ENCODE measurements at regions not wholly inside any gene's neighbourhood (a gene's known extent, or its start where the extent isn't known, plus 50 kb on each side); places are given as distances from the start of the nearest gene placed in this dataset.

GRCh38 chr12:18966954-18967353, 162.6 kb upstream of the PLEKHA5 start:
- ATAC-seq = no peak
- ChIA-PET POLR2A (no interaction called here), CTCF (no interaction called here)
- Histone ChIP-seq H3K4me3 (no peak overlapping the region), H3K4me2 (no peak overlapping the region), H3K27ac (no peak overlapping the region), H3K4me1 (no peaks in the 10 kb centered on the region), H3K9me3 (no peaks in the 10 kb centered on the region)
- 78% methylated on average over 3 of the region's 3 CpGs for WGBS (ENCODE audit: missing lambda C conversion rate)
- TF ChIP-seq NFE2L2 (conservative IDR thresholded peaks at IDR 0.05; ENCODE audit: low read length) (no peak), POLR2AphosphoS2 (conservative IDR thresholded peaks at IDR 0.05; ENCODE audit: low read length) (no peak), FOSL2 (IDR thresholded peaks at IDR 0.05) (no peak), FOSL2 (CRISPR knock-in tag; IDR thresholded peaks at IDR 0.05) (no peak), CTCF (IDR thresholded peaks at IDR 0.05) (no peak), CEBPB (IDR thresholded peaks at IDR 0.05) (no peak), ESRRA (IDR thresholded peaks at IDR 0.05; ENCODE audit: borderline replicate concordance, low read length) (no peak), TP53 (CRISPR knock-in tag; IDR thresholded peaks at IDR 0.05) (no peak), MAFK (IDR thresholded peaks at IDR 0.05; ENCODE audit: partially characterized antibody) (no peak), HOXB13 (CRISPR knock-in tag; IDR thresholded peaks at IDR 0.05; ENCODE audit: low read depth) (no peak), SREBF2 (IDR thresholded peaks at IDR 0.05) (no peak), EP300 (IDR thresholded peaks at IDR 0.05) (no peak), NR3C1 (IDR thresholded peaks at IDR 0.05) (no peak), RAD21 (conservative IDR thresholded peaks at IDR 0.05 in 1 of 2, IDR thresholded peaks at IDR 0.05 in 1 of 2) (no peak), KDM5A (IDR thresholded peaks at IDR 0.05) (no peak), HEYL (CRISPR knock-in tag; IDR thresholded peaks at IDR 0.05) (no peak), KDM1A (IDR thresholded peaks at IDR 0.05; ENCODE audit: low read depth) (no peak)
- TF ChIP-seq, protein P1, sequence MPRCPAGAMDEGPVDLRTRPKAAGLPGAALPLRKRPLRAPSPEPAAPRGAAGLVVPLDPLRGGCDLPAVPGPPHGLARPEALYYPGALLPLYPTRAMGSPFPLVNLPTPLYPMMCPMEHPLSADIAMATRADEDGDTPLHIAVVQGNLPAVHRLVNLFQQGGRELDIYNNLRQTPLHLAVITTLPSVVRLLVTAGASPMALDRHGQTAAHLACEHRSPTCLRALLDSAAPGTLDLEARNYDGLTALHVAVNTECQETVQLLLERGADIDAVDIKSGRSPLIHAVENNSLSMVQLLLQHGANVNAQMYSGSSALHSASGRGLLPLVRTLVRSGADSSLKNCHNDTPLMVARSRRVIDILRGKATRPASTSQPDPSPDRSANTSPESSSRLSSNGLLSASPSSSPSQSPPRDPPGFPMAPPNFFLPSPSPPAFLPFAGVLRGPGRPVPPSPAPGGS (IDR thresholded peaks at IDR 0.05) = no peak
- FAIRE-seq = no peak
- DNase-seq (ENCODE audit: low read depth in 1 of 2, low spot score in 1 of 2) = no peak

GRCh38 chr12:18967814-18968213, 161.7 kb upstream of the PLEKHA5 start:
- Histone ChIP-seq H3K4me1 (no peaks in the 10 kb centered on the region), H3K9me3 (no peaks in the 10 kb centered on the region), H3K4me3 (no peak overlapping the region), H3K27ac (no peak overlapping the region), H3K4me2 (no peak overlapping the region)
- TF ChIP-seq EP300 (IDR thresholded peaks at IDR 0.05) = no peak
- TF ChIP-seq NFE2L2 (conservative IDR thresholded peaks at IDR 0.05; ENCODE audit: low read length) = no peak
- TF ChIP-seq, protein P2, sequence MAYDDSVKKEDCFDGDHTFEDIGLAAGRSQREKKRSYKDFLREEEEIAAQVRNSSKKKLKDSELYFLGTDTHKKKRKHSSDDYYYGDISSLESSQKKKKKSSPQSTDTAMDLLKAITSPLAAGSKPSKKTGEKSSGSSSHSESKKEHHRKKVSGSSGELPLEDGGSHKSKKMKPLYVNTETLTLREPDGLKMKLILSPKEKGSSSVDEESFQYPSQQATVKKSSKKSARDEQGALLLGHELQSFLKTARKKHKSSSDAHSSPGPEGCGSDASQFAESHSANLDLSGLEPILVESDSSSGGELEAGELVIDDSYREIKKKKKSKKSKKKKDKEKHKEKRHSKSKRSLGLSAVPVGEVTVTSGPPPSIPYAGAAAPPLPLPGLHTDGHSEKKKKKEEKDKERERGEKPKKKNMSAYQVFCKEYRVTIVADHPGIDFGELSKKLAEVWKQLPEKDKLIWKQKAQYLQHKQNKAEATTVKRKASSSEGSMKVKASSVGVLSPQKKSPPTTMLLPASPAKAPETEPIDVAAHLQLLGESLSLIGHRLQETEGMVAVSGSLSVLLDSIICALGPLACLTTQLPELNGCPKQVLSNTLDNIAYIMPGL (CRISPR knock-in tag; IDR thresholded peaks at IDR 0.05; ENCODE audit: borderline replicate concordance) = no peak
- no peak for TF ChIP-seq ZC3H11A (IDR thresholded peaks at IDR 0.05)
- TF ChIP-seq NPAS2 (CRISPR knock-in tag; IDR thresholded peaks at IDR 0.05; ENCODE audit: borderline replicate concordance) = no peak
- TF ChIP-seq JUN (IDR thresholded peaks at IDR 0.05) = no peak
- TF ChIP-seq SMC3 (IDR thresholded peaks at IDR 0.05) = no peak
- TF ChIP-seq CEBPB (IDR thresholded peaks at IDR 0.05) = no peak
- no peak for TF ChIP-seq CBX2 (IDR thresholded peaks at IDR 0.05; ENCODE audit: borderline replicate concordance, low read depth)
- no peak for DNase-seq (ENCODE audit: low read depth in 1 of 2, low spot score in 1 of 2)
- no peak for ATAC-seq
- no peak for FAIRE-seq
- POLR2A ChIA-PET = no interaction called here
- WGBS (ENCODE audit: missing lambda C conversion rate) = 47% methylated on average over 3 of the region's 3 CpGs
- CTCF ChIA-PET = interaction anchor here (1.0 kb wide), 1 partner anchor 219 kb away, joined by 3 read pairs; no protein-coding TSS in a partner anchor

All from A549 (cell line).